ENCODE measurements at regions not wholly inside any gene's neighbourhood (a gene's known extent, or its start where the extent isn't known, plus 50 kb on each side); places are given as distances from the start of the nearest gene placed in this dataset.
A peak's percentile ranks its signal among the peaks of the same experiment; 100 is the strongest.

DNA sequence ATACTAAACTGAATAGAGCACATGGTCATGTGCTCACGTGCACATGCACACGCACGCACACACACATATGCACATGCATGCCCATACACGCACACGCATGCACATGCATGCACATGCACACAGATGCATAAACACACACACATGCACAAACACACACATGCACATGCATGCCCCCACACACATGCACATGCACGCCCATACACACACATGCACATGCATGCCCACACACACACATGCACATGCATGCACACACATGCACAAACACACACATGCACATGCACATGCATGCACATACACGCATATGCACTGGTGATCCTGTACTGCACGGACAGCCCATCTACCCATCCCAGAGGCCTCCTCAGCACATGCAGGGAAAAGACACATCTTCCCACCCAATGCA lies 426.6 kb downstream of the OCA2 start:
- H3K9ac ChIP-seq (ENCODE audit: insufficient read depth in 1 of 2, low read depth in 2 of 2, low read length in 2 of 2) = no peak overlapping the region
- H3K4me2 ChIP-seq (ENCODE audit: insufficient read depth, low read length) = no peak overlapping the region
- H3K36me3 ChIP-seq (ENCODE audit: control insufficient read depth, insufficient read depth, low read length) = no peaks in the 10 kb centered on the region
- in situ Hi-C loops (cut with MboI) = no loop called here
- no peak for DNase-seq (ENCODE audit: extremely low read depth in 1 of 4, low spot score in 3 of 4)
- H3K4me1 ChIP-seq (replicated peaks in 1 of 2; ENCODE audit: control insufficient read depth in 2 of 2, insufficient read depth in 2 of 2, low read length in 2 of 2) = no peaks in the 10 kb centered on the region
- no peaks in the 10 kb centered on the region for H3K79me2 ChIP-seq (ENCODE audit: control insufficient read depth, insufficient read depth, low read length)
- ChIA-PET CTCF (ENCODE audit: low intra/inter-chr PET ratio) (no interaction called here), POLR2A (no interaction called here)
- intact Hi-C loops (cut with micrococcal nuclease) = no loop called here
- no peak for FAIRE-seq
- no TSS peak for BruUV-seq (replicated peaks)
- H3K27ac ChIP-seq (ENCODE audit: extremely low read depth, low read depth, low read length) = no peak overlapping the region
- no peaks in the 10 kb centered on the region for H3K9me1 ChIP-seq (ENCODE audit: control insufficient read depth, insufficient read depth, low read length)
- 8% methylated on average over 8 of the region's 8 CpGs for WGBS (ENCODE audit: insufficient coverage, low coverage, missing lambda C conversion rate)
- peaks cover 0 to 18% of the 10 kb centered on the region in 2 experiments; a peak in 4 of 5 replicates for H3K27me3 ChIP-seq (ENCODE audit: control insufficient read depth in 2 of 2, insufficient read depth in 2 of 2, low read length in 2 of 2)
- ATAC-seq = no peak
- no peak overlapping the region for H2AFZ ChIP-seq (ENCODE audit: low read depth, low read length)
- H4K20me1 ChIP-seq (replicated peaks; ENCODE audit: control insufficient read depth, insufficient read depth, low read length) = no peaks in the 10 kb centered on the region; the same call in 1 of the 2 replicates
- no peaks in the 10 kb centered on the region for H3K9me3 ChIP-seq (replicated peaks; ENCODE audit: control insufficient read depth, insufficient read depth, low read depth, low read length)
- TF ChIP-seq, protein P1, sequence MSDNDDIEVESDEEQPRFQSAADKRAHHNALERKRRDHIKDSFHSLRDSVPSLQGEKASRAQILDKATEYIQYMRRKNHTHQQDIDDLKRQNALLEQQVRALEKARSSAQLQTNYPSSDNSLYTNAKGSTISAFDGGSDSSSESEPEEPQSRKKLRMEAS (CRISPR knock-in tag; IDR thresholded peaks at IDR 0.05) = peak; percentile 25; the same call in 1 of the 2 replicates
- TF ChIP-seq SREBF1 (IDR thresholded peaks at IDR 0.05; ENCODE audit: borderline replicate concordance, low read depth, low read length) = no peak
- H3K4me3 ChIP-seq = no peak overlapping the region

DNA sequence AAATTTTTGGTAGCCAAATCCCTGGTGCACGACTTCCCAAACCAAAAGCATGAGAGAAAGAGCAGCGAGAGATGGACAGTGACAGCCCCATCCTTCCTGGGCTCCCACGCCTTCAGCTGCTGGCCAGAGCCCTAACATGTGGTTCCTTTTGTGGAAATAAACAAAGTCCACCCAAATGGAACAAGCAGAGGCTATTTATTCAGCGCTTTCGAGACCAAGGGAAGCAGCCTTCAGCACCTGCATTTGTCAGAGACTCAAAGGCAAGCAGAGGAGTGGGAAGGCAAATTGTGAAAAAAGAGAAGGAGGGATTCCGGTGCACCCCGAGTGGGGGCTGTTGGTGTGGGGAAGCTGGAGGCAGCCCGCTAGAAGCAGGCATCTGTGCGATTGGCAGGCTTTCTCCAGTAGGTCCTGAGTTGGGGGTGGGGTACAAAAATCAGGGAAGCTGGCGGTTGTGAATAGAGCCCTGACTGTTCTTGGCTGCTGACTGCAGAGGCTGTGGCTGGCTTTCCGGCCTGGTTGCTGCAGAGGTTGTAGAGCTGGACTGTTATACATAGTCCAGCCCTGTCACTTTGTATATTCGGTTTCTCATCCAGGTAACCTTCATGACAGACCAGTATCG lies 427.2 kb downstream of the OCA2 start:
- ChIA-PET CTCF (ENCODE audit: low intra/inter-chr PET ratio) (no interaction called here), POLR2A (no interaction called here)
- no peak for ATAC-seq
- Histone ChIP-seq H3K9me1 (ENCODE audit: control insufficient read depth, insufficient read depth, low read length) (no peaks in the 10 kb centered on the region), H3K27me3 (ENCODE audit: control insufficient read depth in 2 of 2, insufficient read depth in 2 of 2, low read length in 2 of 2) (peaks cover 0 to 18% of the 10 kb centered on the region in 2 experiments; a peak in 4 of 5 replicates), H3K9me3 (replicated peaks; ENCODE audit: control insufficient read depth, insufficient read depth, low read depth, low read length) (no peaks in the 10 kb centered on the region), H3K36me3 (ENCODE audit: control insufficient read depth, insufficient read depth, low read length) (no peaks in the 10 kb centered on the region), H3K4me2 (ENCODE audit: insufficient read depth, low read length) (no peak overlapping the region), H3K9ac (ENCODE audit: insufficient read depth in 1 of 2, low read depth in 2 of 2, low read length in 2 of 2) (no peak overlapping the region), H3K4me1 (replicated peaks in 1 of 2; ENCODE audit: control insufficient read depth in 2 of 2, insufficient read depth in 2 of 2, low read length in 2 of 2) (no peaks in the 10 kb centered on the region), H3K27ac (ENCODE audit: extremely low read depth, low read depth, low read length) (no peak overlapping the region), H2AFZ (ENCODE audit: low read depth, low read length) (no peak overlapping the region), H4K20me1 (replicated peaks; ENCODE audit: control insufficient read depth, insufficient read depth, low read length) (no peaks in the 10 kb centered on the region; the same call in 1 of the 2 replicates), H3K4me3 (no peak overlapping the region), H3K79me2 (ENCODE audit: control insufficient read depth, insufficient read depth, low read length) (no peaks in the 10 kb centered on the region)
- intact Hi-C loops (cut with micrococcal nuclease) = no loop called here
- BruUV-seq (replicated peaks) = no TSS peak
- 4% methylated on average over 12 of the region's 13 CpGs for WGBS (ENCODE audit: insufficient coverage, low coverage, missing lambda C conversion rate)
- FAIRE-seq = no peak
- TF ChIP-seq PRMT5 (CRISPR knock-in tag; IDR thresholded peaks at IDR 0.05) = no peak
- no peak for TF ChIP-seq TRIM24 (IDR thresholded peaks at IDR 0.05)
- TF ChIP-seq, protein P2, sequence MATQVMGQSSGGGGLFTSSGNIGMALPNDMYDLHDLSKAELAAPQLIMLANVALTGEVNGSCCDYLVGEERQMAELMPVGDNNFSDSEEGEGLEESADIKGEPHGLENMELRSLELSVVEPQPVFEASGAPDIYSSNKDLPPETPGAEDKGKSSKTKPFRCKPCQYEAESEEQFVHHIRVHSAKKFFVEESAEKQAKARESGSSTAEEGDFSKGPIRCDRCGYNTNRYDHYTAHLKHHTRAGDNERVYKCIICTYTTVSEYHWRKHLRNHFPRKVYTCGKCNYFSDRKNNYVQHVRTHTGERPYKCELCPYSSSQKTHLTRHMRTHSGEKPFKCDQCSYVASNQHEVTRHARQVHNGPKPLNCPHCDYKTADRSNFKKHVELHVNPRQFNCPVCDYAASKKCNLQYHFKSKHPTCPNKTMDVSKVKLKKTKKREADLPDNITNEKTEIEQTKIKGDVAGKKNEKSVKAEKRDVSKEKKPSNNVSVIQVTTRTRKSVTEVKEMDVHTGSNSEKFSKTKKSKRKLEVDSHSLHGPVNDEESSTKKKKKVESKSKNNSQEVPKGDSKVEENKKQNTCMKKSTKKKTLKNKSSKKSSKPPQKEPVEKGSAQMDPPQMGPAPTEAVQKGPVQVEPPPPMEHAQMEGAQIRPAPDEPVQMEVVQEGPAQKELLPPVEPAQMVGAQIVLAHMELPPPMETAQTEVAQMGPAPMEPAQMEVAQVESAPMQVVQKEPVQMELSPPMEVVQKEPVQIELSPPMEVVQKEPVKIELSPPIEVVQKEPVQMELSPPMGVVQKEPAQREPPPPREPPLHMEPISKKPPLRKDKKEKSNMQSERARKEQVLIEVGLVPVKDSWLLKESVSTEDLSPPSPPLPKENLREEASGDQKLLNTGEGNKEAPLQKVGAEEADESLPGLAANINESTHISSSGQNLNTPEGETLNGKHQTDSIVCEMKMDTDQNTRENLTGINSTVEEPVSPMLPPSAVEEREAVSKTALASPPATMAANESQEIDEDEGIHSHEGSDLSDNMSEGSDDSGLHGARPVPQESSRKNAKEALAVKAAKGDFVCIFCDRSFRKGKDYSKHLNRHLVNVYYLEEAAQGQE (IDR thresholded peaks at IDR 0.05; ENCODE audit: borderline replicate concordance) = peak; percentile 7; the same call in 1 of the 2 replicates
- TF ChIP-seq, protein P2 (CRISPR knock-in tag; IDR thresholded peaks at IDR 0.05; ENCODE audit: low read depth) = no peak
- no peak for TF ChIP-seq ASH1L (IDR thresholded peaks at IDR 0.05; ENCODE audit: borderline replicate concordance, low read depth, partially characterized antibody)
- TF ChIP-seq HCFC1 (IDR thresholded peaks at IDR 0.05; ENCODE audit: low read depth, low read length) = no peak
- no peak for DNase-seq (ENCODE audit: extremely low read depth in 1 of 4, low spot score in 3 of 4)
- in situ Hi-C loops (cut with MboI) = no loop called here
